ENCODE measurements at regions not wholly inside any gene's neighbourhood (a gene's known extent, or its start where the extent isn't known, plus 50 kb on each side); places are given as distances from the start of the nearest gene placed in this dataset.

- ChIA-PET POLR2A (interaction anchor here (0.7 kb wide), 1 partner anchor 1293 kb away, joined by 4 read pairs; no protein-coding TSS in a partner anchor), CTCF (interaction anchor here (0.5 to 0.8 kb wide), 5 partner anchors 9 to 2000 kb away, joined by 3 read pairs; partner anchors contain the start of gene C2CD4B)
- H3K9me3 Mint-ChIP-seq: peaks cover 3% of the 10 kb centered on the region; the same call in 1 of the 2 replicates
- peaks cover 9% of the 10 kb centered on the region for H3K4me1 Mint-ChIP-seq
- H3K27me3 Mint-ChIP-seq (ENCODE audit: low read depth): no peaks in the 10 kb centered on the region; the same call in 1 of the 2 replicates
- ATAC-seq: no peak
- H3K36me3 Mint-ChIP-seq: peaks cover 10% of the 10 kb centered on the region; the same call in 1 of the 2 replicates
- TF ChIP-seq FOXP1 (CRISPR knock-in tag; IDR thresholded peaks at IDR 0.05; ENCODE audit: borderline replicate concordance) (no peak), FOXP4 (CRISPR knock-in tag; IDR thresholded peaks at IDR 0.05) (no peak), RELA (CRISPR knock-in tag; IDR thresholded peaks at IDR 0.05; ENCODE audit: borderline replicate concordance) (no peak), TP53 (CRISPR knock-in tag; IDR thresholded peaks at IDR 0.05) (no peak), TEAD1 (CRISPR knock-in tag; IDR thresholded peaks at IDR 0.05) (no peak), ZNF423 (CRISPR knock-in tag; IDR thresholded peaks at IDR 0.05) (no peak), ZNF317 (CRISPR knock-in tag; IDR thresholded peaks at IDR 0.05; ENCODE audit: borderline replicate concordance, low read depth) (no peak), NR2C2 (CRISPR knock-in tag; IDR thresholded peaks at IDR 0.05) (no peak), ZBTB43 (CRISPR knock-in tag; IDR thresholded peaks at IDR 0.05) (no peak)
- DNase-seq (ENCODE audit: low spot score): no peak
- no peak overlapping the region for H3K27ac Mint-ChIP-seq
- H3K4me3 Mint-ChIP-seq: no peak overlapping the region
Measured at GRCh38 chr15:62740141-62741004, 302.2 kb upstream of the TPM1 start.

GRCh38 chr15:62741106-62741505, 301.4 kb upstream of the TPM1 start:
- no peak for ATAC-seq
- POLR2A ChIA-PET: no interaction called here

GRCh38 chr15:62742409-62743171, 300.0 kb upstream of the TPM1 start:
- H3K27me3 Mint-ChIP-seq (ENCODE audit: low read depth): no peaks in the 10 kb centered on the region; the same call in 1 of the 2 replicates
- CTCF ChIA-PET: interaction anchor here (0.5 to 2.3 kb wide), 64 partner anchors 9 to 1498 kb away, joined by 3 to 37 read pairs (median 4); no protein-coding TSS in a partner anchor
- DNase-seq (ENCODE audit: low spot score): peak; percentile 36
- peak; percentile 80 for ATAC-seq
- POLR2A ChIA-PET: interaction anchor here (0.6 to 0.7 kb wide), 3 partner anchors 8 to 221 kb away, joined by 3 to 4 read pairs (median 3); no protein-coding TSS in a partner anchor
- TF ChIP-seq RORB (CRISPR knock-in tag; IDR thresholded peaks at IDR 0.05) (no peak), ATF1 (CRISPR knock-in tag; IDR thresholded peaks at IDR 0.05) (no peak), GABPB1 (CRISPR knock-in tag; IDR thresholded peaks at IDR 0.05) (no peak), CTCF (IDR thresholded peaks at IDR 0.05) (peak; percentile 68)
- H3K9me3 Mint-ChIP-seq: no peaks in the 10 kb centered on the region
- H3K4me1 Mint-ChIP-seq: peaks cover 9% of the 10 kb centered on the region
- no peak overlapping the region for H3K27ac Mint-ChIP-seq
- H3K4me3 Mint-ChIP-seq: no peak overlapping the region
- H3K36me3 Mint-ChIP-seq: peaks cover 4% of the 10 kb centered on the region; the same call in 1 of the 2 replicates

More at GRCh38 chr15:62741106-62741505, 301.4 kb upstream of the TPM1 start:
- CTCF ChIA-PET: interaction anchor here (0.6 to 2.2 kb wide), 13 partner anchors 10 to 637 kb away, joined by 3 to 16 read pairs (median 5); no protein-coding TSS in a partner anchor
- H3K4me1 Mint-ChIP-seq: peaks cover 9% of the 10 kb centered on the region
- H3K27ac Mint-ChIP-seq: no peak overlapping the region
- H3K9me3 Mint-ChIP-seq: no peaks in the 10 kb centered on the region
- no peak for TF ChIP-seq PREB (CRISPR knock-in tag; IDR thresholded peaks at IDR 0.05; ENCODE audit: borderline replicate concordance)
- no peak for DNase-seq (ENCODE audit: low spot score)
- peaks cover 10% of the 10 kb centered on the region; the same call in 1 of the 2 replicates for H3K36me3 Mint-ChIP-seq
- H3K4me3 Mint-ChIP-seq: no peak overlapping the region
- no peaks in the 10 kb centered on the region; the same call in 1 of the 2 replicates for H3K27me3 Mint-ChIP-seq (ENCODE audit: low read depth)
